ENCODE measurements at regions not wholly inside any gene's neighbourhood (a gene's known extent, or its start where the extent isn't known, plus 50 kb on each side); places are given as distances from the start of the nearest gene placed in this dataset.

DNA sequence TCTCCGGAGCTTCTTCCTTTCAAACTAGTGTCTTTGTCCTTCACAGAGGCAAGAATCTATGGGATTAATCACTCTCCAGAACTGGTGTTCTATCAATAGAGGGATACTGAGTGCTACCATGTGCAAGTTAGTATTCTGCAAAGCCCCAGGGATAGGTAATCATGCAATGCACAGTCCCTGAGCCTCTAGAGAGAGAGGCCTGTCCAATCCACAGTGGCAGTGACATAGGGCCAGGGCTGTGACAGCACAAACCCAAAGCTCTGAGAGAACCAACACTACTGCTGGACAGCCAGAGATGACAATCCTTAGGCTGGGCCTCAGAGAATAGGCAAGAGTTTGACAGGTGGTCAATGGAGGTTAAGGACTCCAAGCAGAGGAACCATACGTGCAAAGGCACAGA, 66.8 kb upstream of the USP47 start:
- no peak overlapping the region for H4K91ac ChIP-seq (ENCODE audit: insufficient read depth, low read depth, low read length)
- no peaks in the 10 kb centered on the region for H3K9me1 ChIP-seq (ENCODE audit: insufficient read depth, low read length)
- H3K4me2 ChIP-seq (ENCODE audit: low read depth, low read length) = no peak overlapping the region
- no peak overlapping the region for H3K4ac ChIP-seq (ENCODE audit: low read depth, low read length)
- H3K9me3 ChIP-seq (ENCODE audit: control insufficient read depth, insufficient read depth, low read length) = no peaks in the 10 kb centered on the region; the same call in 1 of the 2 replicates
- no peak overlapping the region for H2AFZ ChIP-seq (replicated peaks; ENCODE audit: low read length, poor library complexity)
- no peak overlapping the region for H2AK5ac ChIP-seq (ENCODE audit: low read depth, low read length)
- ATAC-seq (ENCODE audit: low read depth) (no peak), DNase-seq (no peak)
- no peaks in the 10 kb centered on the region for H3K79me1 ChIP-seq (ENCODE audit: low read depth in 1 of 2, low read length in 2 of 2)
- H3K23ac ChIP-seq (ENCODE audit: low read depth, low read length) = no peak overlapping the region
- no peaks in the 10 kb centered on the region for H3K4me1 ChIP-seq (ENCODE audit: control insufficient read depth, insufficient read depth, low read length)
- no peak overlapping the region for H2BK120ac ChIP-seq (ENCODE audit: low read depth, low read length)
- H2BK20ac ChIP-seq (ENCODE audit: low read depth, low read length) = no peak overlapping the region
- BruUV-seq (replicated peaks) = no TSS peak
- dilution Hi-C loops (cut with HindIII; ENCODE audit: low sequenced_read_pairs, unreplicated experiment) = no loop called here
- intact Hi-C loops (cut with micrococcal nuclease) = no loop called here
- H2BK15ac ChIP-seq (ENCODE audit: low read depth, low read length) = no peak overlapping the region
- H3K9ac ChIP-seq (ENCODE audit: low read depth, low read length) = no peak overlapping the region
- no peaks in the 10 kb centered on the region for H3K36me3 ChIP-seq (ENCODE audit: control insufficient read depth, insufficient read depth, low read length)
- H3K27ac ChIP-seq (ENCODE audit: insufficient read depth, low read length) = no peak overlapping the region
- H3K56ac ChIP-seq (ENCODE audit: extremely low read depth, insufficient read depth, low read length) = no peak overlapping the region
- TF ChIP-seq POLR2A (IDR thresholded peaks at IDR 0.05; ENCODE audit: low read depth, low read length) (no peak), MXI1 (IDR thresholded peaks at IDR 0.05; ENCODE audit: borderline replicate concordance, low read depth, low read length) (no peak), CEBPB (IDR thresholded peaks at IDR 0.05; ENCODE audit: low read depth, low read length) (no peak), RAD21 (IDR thresholded peaks at IDR 0.05; ENCODE audit: low read length) (no peak), MAFK (IDR thresholded peaks at IDR 0.05; ENCODE audit: low read depth, low read length) (no peak), FOS (IDR thresholded peaks at IDR 0.05; ENCODE audit: low read depth, low read length) (no peak), SMC3 (IDR thresholded peaks at IDR 0.05; ENCODE audit: low read depth, low read length) (no peak), RCOR1 (IDR thresholded peaks at IDR 0.05; ENCODE audit: insufficient replicate concordance, low read length) (no peak), RFX5 (IDR thresholded peaks at IDR 0.05; ENCODE audit: low read depth, low read length) (no peak), MAZ (IDR thresholded peaks at IDR 0.05; ENCODE audit: borderline replicate concordance, low read depth, low read length) (no peak), NFE2L2 (IDR thresholded peaks at IDR 0.05; ENCODE audit: low read depth, low read length) (no peak), CHD1 (IDR thresholded peaks at IDR 0.05; ENCODE audit: low read depth, low read length) (no peak)
- TF ChIP-seq, protein P1, sequence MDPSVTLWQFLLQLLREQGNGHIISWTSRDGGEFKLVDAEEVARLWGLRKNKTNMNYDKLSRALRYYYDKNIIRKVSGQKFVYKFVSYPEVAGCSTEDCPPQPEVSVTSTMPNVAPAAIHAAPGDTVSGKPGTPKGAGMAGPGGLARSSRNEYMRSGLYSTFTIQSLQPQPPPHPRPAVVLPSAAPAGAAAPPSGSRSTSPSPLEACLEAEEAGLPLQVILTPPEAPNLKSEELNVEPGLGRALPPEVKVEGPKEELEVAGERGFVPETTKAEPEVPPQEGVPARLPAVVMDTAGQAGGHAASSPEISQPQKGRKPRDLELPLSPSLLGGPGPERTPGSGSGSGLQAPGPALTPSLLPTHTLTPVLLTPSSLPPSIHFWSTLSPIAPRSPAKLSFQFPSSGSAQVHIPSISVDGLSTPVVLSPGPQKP (IDR thresholded peaks at IDR 0.05; ENCODE audit: borderline replicate concordance, low read depth, low read length) = no peak
- TF ChIP-seq, protein P2, sequence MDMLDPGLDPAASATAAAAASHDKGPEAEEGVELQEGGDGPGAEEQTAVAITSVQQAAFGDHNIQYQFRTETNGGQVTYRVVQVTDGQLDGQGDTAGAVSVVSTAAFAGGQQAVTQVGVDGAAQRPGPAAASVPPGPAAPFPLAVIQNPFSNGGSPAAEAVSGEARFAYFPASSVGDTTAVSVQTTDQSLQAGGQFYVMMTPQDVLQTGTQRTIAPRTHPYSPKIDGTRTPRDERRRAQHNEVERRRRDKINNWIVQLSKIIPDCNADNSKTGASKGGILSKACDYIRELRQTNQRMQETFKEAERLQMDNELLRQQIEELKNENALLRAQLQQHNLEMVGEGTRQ (IDR thresholded peaks at IDR 0.05; ENCODE audit: low read depth, low read length) = no peak
- TF ChIP-seq, protein P3, sequence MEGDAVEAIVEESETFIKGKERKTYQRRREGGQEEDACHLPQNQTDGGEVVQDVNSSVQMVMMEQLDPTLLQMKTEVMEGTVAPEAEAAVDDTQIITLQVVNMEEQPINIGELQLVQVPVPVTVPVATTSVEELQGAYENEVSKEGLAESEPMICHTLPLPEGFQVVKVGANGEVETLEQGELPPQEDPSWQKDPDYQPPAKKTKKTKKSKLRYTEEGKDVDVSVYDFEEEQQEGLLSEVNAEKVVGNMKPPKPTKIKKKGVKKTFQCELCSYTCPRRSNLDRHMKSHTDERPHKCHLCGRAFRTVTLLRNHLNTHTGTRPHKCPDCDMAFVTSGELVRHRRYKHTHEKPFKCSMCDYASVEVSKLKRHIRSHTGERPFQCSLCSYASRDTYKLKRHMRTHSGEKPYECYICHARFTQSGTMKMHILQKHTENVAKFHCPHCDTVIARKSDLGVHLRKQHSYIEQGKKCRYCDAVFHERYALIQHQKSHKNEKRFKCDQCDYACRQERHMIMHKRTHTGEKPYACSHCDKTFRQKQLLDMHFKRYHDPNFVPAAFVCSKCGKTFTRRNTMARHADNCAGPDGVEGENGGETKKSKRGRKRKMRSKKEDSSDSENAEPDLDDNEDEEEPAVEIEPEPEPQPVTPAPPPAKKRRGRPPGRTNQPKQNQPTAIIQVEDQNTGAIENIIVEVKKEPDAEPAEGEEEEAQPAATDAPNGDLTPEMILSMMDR (conservative IDR thresholded peaks at IDR 0.05; ENCODE audit: low read depth, low read length) = no peak
- H4K20me1 ChIP-seq (ENCODE audit: insufficient read depth, low read length) = no peaks in the 10 kb centered on the region
- CTCF ChIA-PET = no interaction called here
- H2BK5ac ChIP-seq (ENCODE audit: low read depth, low read length, poor library complexity, severe bottlenecking) = no peak overlapping the region
- WGBS, 2 experiments (ENCODE audit: extremely low coverage in 2 of 2, insufficient read length in 1 of 2) = no CpG with 5 or more reads among the region's 2 CpGs
- H3K14ac ChIP-seq (replicated peaks; ENCODE audit: low read depth, low read length) = no peak overlapping the region
- no peak overlapping the region for H4K5ac ChIP-seq (ENCODE audit: low read depth, low read length)
- peaks cover 66% of the 10 kb centered on the region for H3K27me3 ChIP-seq (ENCODE audit: control insufficient read depth, insufficient read depth, low read length)
- no peak overlapping the region for H2AK9ac ChIP-seq (replicated peaks; ENCODE audit: low read depth, low read length, poor library complexity)
- POLR2A ChIA-PET (ENCODE audit: unreplicated experiment) = no interaction called here
- H3K18ac ChIP-seq (ENCODE audit: low read depth, low read length) = no peak overlapping the region
- no peak overlapping the region for H3K4me3 ChIP-seq (ENCODE audit: insufficient read depth, low read depth, low read length)
- in situ Hi-C loops (cut with MboI; ENCODE audit: low sequenced_read_pairs) = no loop called here
- no peak overlapping the region for H4K8ac ChIP-seq (ENCODE audit: low read depth in 2 of 2, low read length in 2 of 2)

All from IMR-90 (cell line).